SK-N-SH treated with all-trans-retinoic acid at 6 μM for 48 hours (cell line): ENCODE measurements at regions not wholly inside any gene's neighbourhood (a gene's known extent, or its start where the extent isn't known, plus 50 kb on each side); places are given as distances from the start of the nearest gene placed in this dataset.

Source experiments
- ATAC-seq: fragments of 200-7000 bp; cut with Tn5 transposase; 3 replicates; pipeline ENCODE4 v1.9.1; 2020; ENCODE audit warnings: mild to moderate bottlenecking, moderate library complexity
- BACH2 ChIP-seq: fragments of 250-450 bp; sonication (Bioruptor Pico); IDR thresholded peaks from 2 replicates; pipeline ENCODE4 v1.9.0; 2021; ENCODE audit warnings: mild to moderate bottlenecking, borderline replicate concordance
- CSDC2 ChIP-seq: fragments of 250-450 bp; sonication (Bioruptor Pico); IDR thresholded peaks from 2 replicates; pipeline ENCODE4 v1.5.0; 2020; ENCODE audit warnings: mild to moderate bottlenecking, moderate library complexity
- ESRRG ChIP-seq: fragments of 250-450 bp; sonication (Bioruptor Pico); IDR thresholded peaks from 2 replicates; pipeline ENCODE4 v1.6.1; 2021; ENCODE audit warnings: mild to moderate bottlenecking
- GLIS3 ChIP-seq: fragments of 250-450 bp; sonication (Bioruptor Pico); IDR thresholded peaks from 2 replicates; pipeline ENCODE4 v1.5.0; 2020; ENCODE audit warnings: mild to moderate bottlenecking, moderate library complexity
- ISL1 ChIP-seq: fragments of 250-450 bp; sonication (Bioruptor Pico); IDR thresholded peaks from 2 replicates; pipeline ENCODE4 v2.1.2; 2022; ENCODE audit warnings: mild to moderate bottlenecking, moderate library complexity
- OSR1 ChIP-seq: fragments of 250-450 bp; sonication (Bioruptor Pico); IDR thresholded peaks from 2 replicates; pipeline ENCODE4 v1.8.0; 2022; ENCODE audit warnings: moderate library complexity, mild to moderate bottlenecking, inconsistent platforms
- PPARA ChIP-seq: fragments of 250-450 bp; sonication (Bioruptor Pico); IDR thresholded peaks from 2 replicates; pipeline ENCODE4 v1.5.0; 2020; ENCODE audit warnings: mild to moderate bottlenecking, borderline replicate concordance
- RARB ChIP-seq: fragments of 250-450 bp; sonication (Bioruptor Pico); IDR thresholded peaks from 2 replicates; pipeline ENCODE4 v1.8.0; 2021; ENCODE audit warnings: mild to moderate bottlenecking, moderate library complexity
- SNAI2 ChIP-seq: fragments of 250-450 bp; sonication (Bioruptor Pico); IDR thresholded peaks from 2 replicates; pipeline ENCODE4 v1.5.0; 2020; ENCODE audit warnings: mild to moderate bottlenecking, moderate library complexity
- TCF4 ChIP-seq: fragments of 250-450 bp; sonication (Bioruptor Pico); IDR thresholded peaks from 2 replicates; pipeline ENCODE4 v1.8.0; 2021; ENCODE audit warnings: mild to moderate bottlenecking, moderate library complexity, borderline replicate concordance
- TOX ChIP-seq: fragments of 250-450 bp; sonication (Bioruptor Pico); IDR thresholded peaks from 2 replicates; pipeline ENCODE4 v1.8.0; 2021; ENCODE audit warnings: mild to moderate bottlenecking, moderate library complexity, borderline replicate concordance
- ZC3H10 ChIP-seq: fragments of 250-450 bp; sonication (Bioruptor Pico); IDR thresholded peaks from 2 replicates; pipeline ENCODE4 v1.5.1; 2021; ENCODE audit warnings: mild to moderate bottlenecking, moderate library complexity
- ZNF565 ChIP-seq: fragments of 450-650 bp; formaldehyde crosslinking; conservative IDR thresholded peaks from 2 replicates; pipeline ENCODE4 v1.5.0; 2020; ENCODE audit warnings: low read depth, mild to moderate bottlenecking, moderate library complexity
- ZNF8 ChIP-seq: fragments of 450-650 bp; formaldehyde crosslinking; IDR thresholded peaks from 2 replicates; pipeline ENCODE4 v1.5.0; 2020; ENCODE audit warnings: mild to moderate bottlenecking, moderate library complexity
- TF ChIP-seq, protein P1 (sequence below): fragments of 250-450 bp; sonication (Bioruptor Pico); IDR thresholded peaks from 2 replicates; pipeline ENCODE4 v1.5.0; 2020; ENCODE audit warnings: mild to moderate bottlenecking, moderate library complexity
- TF ChIP-seq, protein P2 (sequence below): fragments of 250-450 bp; sonication (Bioruptor Pico); IDR thresholded peaks from 2 replicates; pipeline ENCODE4 v1.5.1; 2020; ENCODE audit warnings: low read depth, mild to moderate bottlenecking, moderate library complexity
- TF ChIP-seq, protein P3 (sequence below): fragments of 250-450 bp; sonication (Bioruptor Pico); IDR thresholded peaks from 2 replicates; pipeline ENCODE4 v1.5.1; 2021; ENCODE audit warnings: mild to moderate bottlenecking, moderate library complexity
- TF ChIP-seq, protein P4 (sequence below): fragments of 250-450 bp; sonication (Bioruptor Pico); IDR thresholded peaks from 2 replicates; pipeline ENCODE4 v1.8.0; 2021; ENCODE audit warnings: low read depth, mild to moderate bottlenecking, moderate library complexity, borderline replicate concordance

DNA sequence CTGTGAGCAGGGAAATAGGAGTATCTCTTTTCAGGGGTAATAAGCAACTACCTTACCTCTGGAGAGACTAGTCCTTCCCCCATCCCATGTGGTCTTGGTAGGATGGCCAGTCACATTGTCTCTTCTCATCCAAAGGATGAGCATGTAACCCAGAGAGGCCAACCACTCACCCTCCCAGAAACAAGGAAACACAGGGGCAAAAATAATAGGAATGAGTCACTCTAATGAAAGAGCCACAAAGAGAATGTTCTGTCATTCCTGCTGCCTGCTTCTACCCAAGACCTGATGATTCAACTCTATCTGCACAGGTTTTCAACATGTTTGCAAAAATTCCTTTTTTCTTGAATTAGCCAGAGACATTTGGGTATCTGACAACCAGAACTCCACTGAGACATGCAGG is 99.3 kb upstream of the NFE2L3 start:
- TF ChIP-seq, protein P1, sequence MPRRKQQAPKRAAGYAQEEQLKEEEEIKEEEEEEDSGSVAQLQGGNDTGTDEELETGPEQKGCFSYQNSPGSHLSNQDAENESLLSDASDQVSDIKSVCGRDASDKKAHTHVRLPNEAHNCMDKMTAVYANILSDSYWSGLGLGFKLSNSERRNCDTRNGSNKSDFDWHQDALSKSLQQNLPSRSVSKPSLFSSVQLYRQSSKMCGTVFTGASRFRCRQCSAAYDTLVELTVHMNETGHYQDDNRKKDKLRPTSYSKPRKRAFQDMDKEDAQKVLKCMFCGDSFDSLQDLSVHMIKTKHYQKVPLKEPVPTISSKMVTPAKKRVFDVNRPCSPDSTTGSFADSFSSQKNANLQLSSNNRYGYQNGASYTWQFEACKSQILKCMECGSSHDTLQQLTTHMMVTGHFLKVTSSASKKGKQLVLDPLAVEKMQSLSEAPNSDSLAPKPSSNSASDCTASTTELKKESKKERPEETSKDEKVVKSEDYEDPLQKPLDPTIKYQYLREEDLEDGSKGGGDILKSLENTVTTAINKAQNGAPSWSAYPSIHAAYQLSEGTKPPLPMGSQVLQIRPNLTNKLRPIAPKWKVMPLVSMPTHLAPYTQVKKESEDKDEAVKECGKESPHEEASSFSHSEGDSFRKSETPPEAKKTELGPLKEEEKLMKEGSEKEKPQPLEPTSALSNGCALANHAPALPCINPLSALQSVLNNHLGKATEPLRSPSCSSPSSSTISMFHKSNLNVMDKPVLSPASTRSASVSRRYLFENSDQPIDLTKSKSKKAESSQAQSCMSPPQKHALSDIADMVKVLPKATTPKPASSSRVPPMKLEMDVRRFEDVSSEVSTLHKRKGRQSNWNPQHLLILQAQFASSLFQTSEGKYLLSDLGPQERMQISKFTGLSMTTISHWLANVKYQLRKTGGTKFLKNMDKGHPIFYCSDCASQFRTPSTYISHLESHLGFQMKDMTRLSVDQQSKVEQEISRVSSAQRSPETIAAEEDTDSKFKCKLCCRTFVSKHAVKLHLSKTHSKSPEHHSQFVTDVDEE (CRISPR knock-in tag), result no peak
- TF ChIP-seq OSR1 (no peak), GLIS3 (CRISPR knock-in tag) (no peak), CSDC2 (CRISPR knock-in tag) (no peak), TOX (no peak)
- no peak for ATAC-seq

DNA sequence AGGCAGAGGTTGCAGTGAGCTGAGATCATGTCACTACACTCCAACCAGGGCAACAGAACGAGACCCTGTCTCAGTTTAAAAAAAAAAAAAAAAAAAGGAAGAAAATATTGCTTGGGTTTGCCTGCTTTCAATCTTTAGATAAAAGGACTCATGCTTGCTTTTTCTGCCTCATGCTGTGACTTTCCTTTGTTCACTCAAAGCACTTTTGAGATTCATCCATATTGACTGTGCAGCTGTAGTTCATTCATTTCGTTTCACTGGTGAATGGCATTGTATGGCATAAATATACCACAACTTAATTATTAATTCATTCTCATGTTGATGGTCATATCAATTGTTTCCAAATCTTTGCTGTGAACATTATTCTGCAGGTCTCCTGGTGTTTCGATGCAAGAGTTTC is 97.6 kb upstream of the NFE2L3 start:
- TF ChIP-seq ISL1 (CRISPR knock-in tag), result no peak
- no peak for TF ChIP-seq ZNF8 (CRISPR knock-in tag)
- TF ChIP-seq RARB (CRISPR knock-in tag), result no peak
- TF ChIP-seq OSR1, result no peak
- TF ChIP-seq, protein P2, sequence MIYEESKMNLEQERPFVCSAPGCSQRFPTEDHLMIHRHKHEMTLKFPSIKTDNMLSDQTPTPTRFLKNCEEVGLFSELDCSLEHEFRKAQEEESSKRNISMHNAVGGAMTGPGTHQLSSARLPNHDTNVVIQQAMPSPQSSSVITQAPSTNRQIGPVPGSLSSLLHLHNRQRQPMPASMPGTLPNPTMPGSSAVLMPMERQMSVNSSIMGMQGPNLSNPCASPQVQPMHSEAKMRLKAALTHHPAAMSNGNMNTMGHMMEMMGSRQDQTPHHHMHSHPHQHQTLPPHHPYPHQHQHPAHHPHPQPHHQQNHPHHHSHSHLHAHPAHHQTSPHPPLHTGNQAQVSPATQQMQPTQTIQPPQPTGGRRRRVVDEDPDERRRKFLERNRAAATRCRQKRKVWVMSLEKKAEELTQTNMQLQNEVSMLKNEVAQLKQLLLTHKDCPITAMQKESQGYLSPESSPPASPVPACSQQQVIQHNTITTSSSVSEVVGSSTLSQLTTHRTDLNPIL (CRISPR knock-in tag), result no peak
- TF ChIP-seq TCF4, result no peak
- TF ChIP-seq PPARA (CRISPR knock-in tag), result no peak
- TF ChIP-seq ZNF565, result no peak
- TF ChIP-seq ESRRG (CRISPR knock-in tag), result no peak
- TF ChIP-seq, protein P3, sequence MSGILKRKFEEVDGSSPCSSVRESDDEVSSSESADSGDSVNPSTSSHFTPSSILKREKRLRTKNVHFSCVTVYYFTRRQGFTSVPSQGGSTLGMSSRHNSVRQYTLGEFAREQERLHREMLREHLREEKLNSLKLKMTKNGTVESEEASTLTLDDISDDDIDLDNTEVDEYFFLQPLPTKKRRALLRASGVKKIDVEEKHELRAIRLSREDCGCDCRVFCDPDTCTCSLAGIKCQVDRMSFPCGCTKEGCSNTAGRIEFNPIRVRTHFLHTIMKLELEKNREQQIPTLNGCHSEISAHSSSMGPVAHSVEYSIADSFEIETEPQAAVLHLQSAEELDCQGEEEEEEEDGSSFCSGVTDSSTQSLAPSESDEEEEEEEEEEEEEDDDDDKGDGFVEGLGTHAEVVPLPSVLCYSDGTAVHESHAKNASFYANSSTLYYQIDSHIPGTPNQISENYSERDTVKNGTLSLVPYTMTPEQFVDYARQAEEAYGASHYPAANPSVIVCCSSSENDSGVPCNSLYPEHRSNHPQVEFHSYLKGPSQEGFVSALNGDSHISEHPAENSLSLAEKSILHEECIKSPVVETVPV (CRISPR knock-in tag), result no peak
- TF ChIP-seq, protein P4, sequence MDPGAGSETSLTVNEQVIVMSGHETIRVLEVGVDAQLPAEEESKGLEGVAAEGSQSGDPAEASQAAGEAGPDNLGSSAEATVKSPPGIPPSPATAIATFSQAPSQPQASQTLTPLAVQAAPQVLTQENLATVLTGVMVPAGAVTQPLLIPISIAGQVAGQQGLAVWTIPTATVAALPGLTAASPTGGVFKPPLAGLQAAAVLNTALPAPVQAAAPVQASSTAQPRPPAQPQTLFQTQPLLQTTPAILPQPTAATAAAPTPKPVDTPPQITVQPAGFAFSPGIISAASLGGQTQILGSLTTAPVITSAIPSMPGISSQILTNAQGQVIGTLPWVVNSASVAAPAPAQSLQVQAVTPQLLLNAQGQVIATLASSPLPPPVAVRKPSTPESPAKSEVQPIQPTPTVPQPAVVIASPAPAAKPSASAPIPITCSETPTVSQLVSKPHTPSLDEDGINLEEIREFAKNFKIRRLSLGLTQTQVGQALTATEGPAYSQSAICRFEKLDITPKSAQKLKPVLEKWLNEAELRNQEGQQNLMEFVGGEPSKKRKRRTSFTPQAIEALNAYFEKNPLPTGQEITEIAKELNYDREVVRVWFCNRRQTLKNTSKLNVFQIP (CRISPR knock-in tag), result no peak
- ATAC-seq, result no peak

DNA sequence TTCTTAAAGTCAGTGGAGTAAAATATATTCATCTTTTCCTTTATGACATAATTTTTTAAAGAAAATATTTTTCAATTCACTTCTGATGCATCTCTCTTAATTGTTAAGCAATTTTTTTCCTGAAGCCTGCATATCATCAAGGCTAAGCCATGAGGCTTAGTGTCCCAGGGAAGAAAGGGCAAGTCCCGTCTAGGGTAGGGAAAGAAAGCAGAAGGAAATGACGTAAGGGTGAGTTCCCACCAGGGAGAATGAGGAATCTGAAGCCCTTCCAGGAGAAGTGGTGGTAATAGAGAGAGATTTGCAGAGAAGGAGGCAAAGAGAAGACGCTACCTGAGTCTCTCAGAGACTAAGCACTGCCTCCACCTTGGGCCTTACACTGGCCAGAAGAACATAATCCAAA is 96.8 kb upstream of the NFE2L3 start:
- no peak for ATAC-seq
- TF ChIP-seq, protein P3 (CRISPR knock-in tag), result no peak
- TF ChIP-seq, protein P1 (CRISPR knock-in tag), result no peak
- TF ChIP-seq ISL1 (CRISPR knock-in tag) (no peak), ZNF8 (CRISPR knock-in tag) (no peak), TOX (no peak), OSR1 (no peak), BACH2 (CRISPR knock-in tag) (no peak), ZC3H10 (CRISPR knock-in tag) (no peak), SNAI2 (CRISPR knock-in tag) (no peak)
- TF ChIP-seq, protein P4 (CRISPR knock-in tag), result no peak
